GM23248 (cell line): ENCODE measurements at regions not wholly inside any gene's neighbourhood (a gene's known extent, or its start where the extent isn't known, plus 50 kb on each side); places are given as distances from the start of the nearest gene placed in this dataset.

Experiments used
- DNase-seq: peaks from one replicate; pipeline ENCODE4 v3.0.0-alpha.2; 2015
- H2AFZ ChIP-seq: fragments of 200-600 bp; sonication (generic); 2 replicates; pipeline ENCODE4 v1.6.1; 2016; ENCODE audit warnings: antibody characterized with exemption
- H3F3A ChIP-seq: fragments of 200-600 bp; sonication (generic); 2 replicates; pipeline ENCODE4 v1.6.1; 2016; ENCODE audit warnings: mild to moderate bottlenecking, antibody characterized with exemption, mixed run types; ENCODE audit not compliant: insufficient read depth
- H3K27ac ChIP-seq: fragments of 200-600 bp; sonication (generic); 2 replicates; pipeline ENCODE4 v1.5.1; 2016; ENCODE audit warnings: mild to moderate bottlenecking
- H3K27me3 ChIP-seq: fragments of 200-600 bp; sonication (generic); replicated peaks from 2 replicates; pipeline ENCODE4 v1.6.1; 2016; ENCODE audit warnings: mild to moderate bottlenecking; ENCODE audit not compliant: insufficient read depth
- H3K36me3 ChIP-seq: fragments of 200-600 bp; sonication (generic); 2 replicates; pipeline ENCODE4 v1.6.1; 2016; ENCODE audit warnings: low read depth, mild to moderate bottlenecking
- H3K4me1 ChIP-seq: fragments of 200-600 bp; sonication (generic); 2 replicates; pipeline ENCODE4 v1.6.1; 2016; ENCODE audit warnings: mild to moderate bottlenecking; ENCODE audit not compliant: insufficient read depth
- H3K4me2 ChIP-seq: fragments of 200-600 bp; sonication (generic); one replicate; pipeline ENCODE4 v1.6.1; 2016; ENCODE audit warnings: mild to moderate bottlenecking; ENCODE audit not compliant: unreplicated experiment
- H3K4me3 ChIP-seq: fragments of 200-600 bp; sonication (generic); 2 replicates; pipeline ENCODE4 v1.5.1; 2016; ENCODE audit warnings: mild to moderate bottlenecking
- H3K79me2 ChIP-seq: fragments of 200-600 bp; sonication (generic); 2 replicates; pipeline ENCODE4 v1.6.1; 2016; ENCODE audit warnings: mild to moderate bottlenecking; ENCODE audit not compliant: insufficient read depth
- H3K9ac ChIP-seq: fragments of 200-600 bp; sonication (generic); 2 replicates; pipeline ENCODE4 v1.6.1; 2016; ENCODE audit warnings: mild to moderate bottlenecking
- H3K9me2 ChIP-seq: fragments of 200-600 bp; sonication (generic); 2 replicates; pipeline ENCODE4 v1.6.1; 2016; ENCODE audit warnings: mixed run types, mild to moderate bottlenecking, moderate library complexity; ENCODE audit not compliant: insufficient read depth
- H3K9me3 ChIP-seq: fragments of 200-600 bp; sonication (generic); one replicate; pipeline ENCODE4 v1.6.1; 2017; ENCODE audit warnings: low read depth
- H4K20me1 ChIP-seq: fragments of 200-600 bp; sonication (generic); 2 replicates; pipeline ENCODE4 v1.6.0; 2016; ENCODE audit not compliant: insufficient read depth
- EZH2 ChIP-seq: fragments of 200-600 bp; sonication (generic); IDR thresholded peaks from 2 replicates; pipeline ENCODE4 v1.6.1; 2018; ENCODE audit warnings: antibody characterized with exemption, mild to moderate bottlenecking; ENCODE audit not compliant: insufficient read depth, poor library complexity, severe bottlenecking
- EZH2phosphoT487 ChIP-seq: fragments of 200-600 bp; sonication (generic); IDR thresholded peaks from 2 replicates; pipeline ENCODE4 v1.6.1; 2018; ENCODE audit warnings: antibody characterized with exemption, moderate library complexity, mild to moderate bottlenecking, low read depth; ENCODE audit not compliant: insufficient read depth
- WGBS, 2 experiments: methylation state at CpG; one replicate each; pipeline ENCODE4 v1.1.6; 2015 to 2017; ENCODE audit warnings: low lambda C conversion rate in 2 of 2, low coverage in 1 of 2; ENCODE audit errors: missing lambda C conversion rate in 2 of 2; 5-methylcytosine and 5-hydroxymethylcytosine counted together
- in situ Hi-C: fragments of 300-500 bp; cut with MboI; formaldehyde crosslinking; loops from 2 replicates; pipeline ENCODE4 v1.15.0; 2020

GRCh38 chrX:69317721-69318120 lies 152.5 kb upstream of the PJA1 start:
- no peaks in the 10 kb centered on the region for H3K9me2 ChIP-seq
- no peak overlapping the region for H3K4me2 ChIP-seq
- no peak overlapping the region for H3K27ac ChIP-seq
- WGBS, 2 experiments = 6 to 45% methylated on average over 2 of the region's 2 CpGs
- no peaks in the 10 kb centered on the region for H3F3A ChIP-seq
- in situ Hi-C loops = no loop called here
- DNase-seq = no peak
- H3K36me3 ChIP-seq = no peaks in the 10 kb centered on the region
- no peaks in the 10 kb centered on the region for H3K27me3 ChIP-seq
- H2AFZ ChIP-seq = no peak overlapping the region
- no peak overlapping the region for H3K9ac ChIP-seq
- no peaks in the 10 kb centered on the region for H3K79me2 ChIP-seq
- H3K4me3 ChIP-seq = no peak overlapping the region
- no peaks in the 10 kb centered on the region for H3K4me1 ChIP-seq
- TF ChIP-seq EZH2phosphoT487 (no peak), EZH2 (no peak)
- H4K20me1 ChIP-seq = no peaks in the 10 kb centered on the region
- no peaks in the 10 kb centered on the region for H3K9me3 ChIP-seq

- Histone ChIP-seq H3K9ac (no peak overlapping the region), H3K4me2 (no peak overlapping the region), H3K36me3 (no peaks in the 10 kb centered on the region), H3K27ac (no peak overlapping the region), H3K79me2 (no peaks in the 10 kb centered on the region), H3K4me3 (no peak overlapping the region), H4K20me1 (no peaks in the 10 kb centered on the region), H3K4me1 (no peaks in the 10 kb centered on the region), H3K27me3 (no peaks in the 10 kb centered on the region), H3K9me2 (no peaks in the 10 kb centered on the region), H2AFZ (no peak overlapping the region), H3K9me3 (no peaks in the 10 kb centered on the region), H3F3A (no peaks in the 10 kb centered on the region)
- 19 to 28% methylated on average over 7 to 19 of the region's 20 CpGs for WGBS, 2 experiments
- no peak for DNase-seq
- no peak for TF ChIP-seq EZH2
- no peak for TF ChIP-seq EZH2phosphoT487
- in situ Hi-C loops = no loop called here
These were observed 149.4 kb upstream of the PJA1 start for GRCh38 chrX:69314436-69315348.

DNA sequence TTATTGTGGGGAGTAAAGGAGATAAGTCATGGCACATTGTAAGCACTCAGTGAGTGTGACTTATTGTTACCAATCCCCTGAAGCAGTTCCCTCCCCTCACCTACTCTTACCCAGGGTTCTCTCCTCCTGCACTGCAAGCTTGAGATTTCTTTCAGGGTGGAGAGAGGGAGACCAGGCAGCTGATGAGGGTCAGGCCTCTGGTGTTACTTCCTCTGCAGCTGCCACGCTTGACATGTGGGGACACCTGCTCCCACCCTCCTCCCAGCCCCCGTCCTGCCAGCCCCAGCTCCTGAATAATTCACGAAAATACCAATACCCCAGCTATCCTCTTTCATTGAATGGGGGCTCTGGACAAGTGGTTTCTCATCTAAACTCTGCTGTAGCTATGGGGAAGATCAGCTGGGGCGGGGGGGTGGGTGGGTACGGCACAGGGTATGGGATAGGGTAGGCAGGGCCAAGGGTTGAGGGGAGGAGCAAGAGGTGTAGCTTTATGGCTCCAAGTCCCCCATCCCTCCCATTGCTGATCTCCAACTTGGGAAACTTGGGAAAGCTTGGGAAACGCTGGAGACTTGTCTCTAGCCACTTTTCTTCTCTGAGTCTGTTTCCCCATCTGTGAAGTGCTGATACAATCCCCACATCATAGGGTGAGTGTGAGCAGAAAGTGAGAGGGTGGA lies 148.5 kb upstream of the PJA1 start:
- Histone ChIP-seq H3K9me3 (no peaks in the 10 kb centered on the region), H3K4me1 (no peaks in the 10 kb centered on the region), H3K4me2 (no peak overlapping the region), H3K9ac (no peak overlapping the region), H3K27ac (no peak overlapping the region), H3K36me3 (no peaks in the 10 kb centered on the region), H3K79me2 (no peaks in the 10 kb centered on the region), H3K9me2 (no peaks in the 10 kb centered on the region), H3K27me3 (no peaks in the 10 kb centered on the region), H3K4me3 (no peak overlapping the region), H2AFZ (no peak overlapping the region), H4K20me1 (no peaks in the 10 kb centered on the region), H3F3A (no peaks in the 10 kb centered on the region)
- 0 to 53% methylated on average over 1 to 6 of the region's 6 CpGs for WGBS, 2 experiments
- TF ChIP-seq EZH2 = no peak
- no peak for TF ChIP-seq EZH2phosphoT487
- in situ Hi-C loops = no loop called here
- DNase-seq = no peak

- in situ Hi-C loops = no loop called here
- H3K27me3 ChIP-seq = no peaks in the 10 kb centered on the region
- no peaks in the 10 kb centered on the region for H3K9me2 ChIP-seq
- no peaks in the 10 kb centered on the region for H3K79me2 ChIP-seq
- no peak overlapping the region for H3K4me3 ChIP-seq
- H3K9me3 ChIP-seq = no peaks in the 10 kb centered on the region
- no peak overlapping the region for H3K27ac ChIP-seq
- H4K20me1 ChIP-seq = no peaks in the 10 kb centered on the region
- H3K4me1 ChIP-seq = no peaks in the 10 kb centered on the region
- TF ChIP-seq EZH2phosphoT487 = no peak
- TF ChIP-seq EZH2 = no peak
- no peaks in the 10 kb centered on the region for H3K36me3 ChIP-seq
- 67 to 79% methylated on average over 8 to 10 of the region's 11 CpGs for WGBS, 2 experiments
- DNase-seq = no peak
- H3K9ac ChIP-seq = no peak overlapping the region
- H3F3A ChIP-seq = no peaks in the 10 kb centered on the region
- no peak overlapping the region for H3K4me2 ChIP-seq
- H2AFZ ChIP-seq = no peak overlapping the region
These were observed 146.8 kb upstream of the PJA1 start for GRCh38 chrX:69311936-69312670.
